NCI-H2107 treated with DMSO at 0.1 percent for 48 hours (cell line): ENCODE measurements at regions not wholly inside any gene's neighbourhood (a gene's known extent, or its start where the extent isn't known, plus 50 kb on each side); places are given as distances from the start of the nearest gene placed in this dataset.
"Not testable (repeated sequence)": the region's sequence is repeated elsewhere in the genome, so short reads cannot be mapped to it uniquely, and the experiment has no call there.

Source experiments
- DNase-seq: peaks from one replicate; lab custom pipeline; 2025; ENCODE audit not compliant: unreplicated experiment; lab: John Stamatoyannopoulos, UW

- DNase-seq = no peak
Observed at GRCh38 chr11:81990659-81991443, 742.8 kb downstream of the FAM181B start.

- DNase-seq = no peak
Observed at GRCh38 chr11:81989093-81989492, 744.6 kb downstream of the FAM181B start.

GRCh38 chr11:81987829-81988472, 745.7 kb downstream of the FAM181B start:
- DNase-seq = no peak

- DNase-seq = no peak
Observed at GRCh38 chr11:81986556-81987161, 747.0 kb downstream of the FAM181B start.

- DNase-seq = no peak
Observed at GRCh38 chr11:81979448-81979847, 754.2 kb downstream of the FAM181B start.

GRCh38 chr11:81975261-81975900, 758.3 kb downstream of the FAM181B start:
- no peak for DNase-seq

GRCh38 chr11:81970886-81971285, 762.8 kb downstream of the FAM181B start:
- no peak for DNase-seq

- DNase-seq = no peak
Observed at GRCh38 chr11:81967242-81967641, 766.4 kb downstream of the FAM181B start.

- no peak for DNase-seq
Observed at GRCh38 chr11:81966340-81966739, 767.3 kb downstream of the FAM181B start.

GRCh38 chr11:81963018-81963417, 770.6 kb downstream of the FAM181B start:
- no peak for DNase-seq

- no peak for DNase-seq
Observed at GRCh38 chr11:81960443-81960842, 773.2 kb downstream of the FAM181B start.

- no peak for DNase-seq
Observed at GRCh38 chr11:81959341-81959740, 774.3 kb downstream of the FAM181B start.

- not testable (repeated sequence) for DNase-seq
Observed at GRCh38 chr11:81954301-81954700, 779.4 kb downstream of the FAM181B start.

GRCh38 chr11:81946831-81947230, 786.8 kb downstream of the FAM181B start:
- no peak for DNase-seq

- no peak for DNase-seq
Observed at GRCh38 chr11:81942646-81943045, 791.0 kb downstream of the FAM181B start.

- DNase-seq = no peak
Observed at GRCh38 chr11:81941998-81942397, 791.7 kb downstream of the FAM181B start.

- no peak for DNase-seq
Observed at GRCh38 chr11:81932303-81932702, 801.4 kb downstream of the FAM181B start.

GRCh38 chr11:81920205-81920604, 813.5 kb downstream of the FAM181B start:
- DNase-seq = no peak

- DNase-seq = no peak
Observed at GRCh38 chr11:81916451-81916850, 817.2 kb downstream of the FAM181B start.

- DNase-seq = no peak
Observed at GRCh38 chr11:81915045-81915444, 818.6 kb downstream of the FAM181B start.

GRCh38 chr11:81913793-81914192, 819.9 kb downstream of the FAM181B start:
- DNase-seq = no peak

- DNase-seq = no peak
Observed at GRCh38 chr11:81907996-81908395, 825.7 kb downstream of the FAM181B start.
